Fibroblast of the aortic adventitia (primary cell): ENCODE measurements at regions not wholly inside any gene's neighbourhood (a gene's known extent, or its start where the extent isn't known, plus 50 kb on each side); places are given as distances from the start of the nearest gene placed in this dataset.

Experiments
- DNase-seq: peaks from one replicate; pipeline ENCODE4 v3.0.0-alpha.2; 2010; ENCODE audit warnings: low read depth
- H3K4me3 ChIP-seq: 2 replicates; pipeline ENCODE4 v1.5.1; 2011; ENCODE audit warnings: low read depth, mild to moderate bottlenecking, control low read depth, low read length, moderate library complexity
- TF ChIP-seq, protein P1 (sequence below): IDR thresholded peaks from 2 replicates; pipeline ENCODE4 v1.5.1; 2011; ENCODE audit warnings: mild to moderate bottlenecking, low read length, control low read depth, inconsistent platforms; ENCODE audit not compliant: insufficient read depth

DNA sequence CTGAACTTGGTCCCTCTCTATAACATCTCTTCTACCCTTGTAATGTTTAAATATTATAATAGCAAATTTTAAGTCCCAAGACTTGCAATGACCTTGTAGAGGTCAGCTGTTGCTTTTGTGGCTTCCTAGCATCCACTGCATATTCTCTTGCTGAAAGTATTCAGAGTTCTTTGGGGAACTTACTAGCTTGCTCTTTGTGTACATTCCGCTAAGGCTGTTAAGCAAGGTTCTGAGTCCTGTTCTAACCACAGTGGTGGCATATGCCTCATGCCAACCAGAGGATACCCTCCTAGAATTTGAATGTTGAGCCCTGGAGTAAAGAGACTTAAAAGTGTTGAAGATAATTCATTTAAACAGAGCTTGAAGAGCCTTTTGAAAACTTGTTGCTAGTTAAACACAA, 570.9 kb downstream of the TLE1 start:
- no peak for DNase-seq
- TF ChIP-seq, protein P1, sequence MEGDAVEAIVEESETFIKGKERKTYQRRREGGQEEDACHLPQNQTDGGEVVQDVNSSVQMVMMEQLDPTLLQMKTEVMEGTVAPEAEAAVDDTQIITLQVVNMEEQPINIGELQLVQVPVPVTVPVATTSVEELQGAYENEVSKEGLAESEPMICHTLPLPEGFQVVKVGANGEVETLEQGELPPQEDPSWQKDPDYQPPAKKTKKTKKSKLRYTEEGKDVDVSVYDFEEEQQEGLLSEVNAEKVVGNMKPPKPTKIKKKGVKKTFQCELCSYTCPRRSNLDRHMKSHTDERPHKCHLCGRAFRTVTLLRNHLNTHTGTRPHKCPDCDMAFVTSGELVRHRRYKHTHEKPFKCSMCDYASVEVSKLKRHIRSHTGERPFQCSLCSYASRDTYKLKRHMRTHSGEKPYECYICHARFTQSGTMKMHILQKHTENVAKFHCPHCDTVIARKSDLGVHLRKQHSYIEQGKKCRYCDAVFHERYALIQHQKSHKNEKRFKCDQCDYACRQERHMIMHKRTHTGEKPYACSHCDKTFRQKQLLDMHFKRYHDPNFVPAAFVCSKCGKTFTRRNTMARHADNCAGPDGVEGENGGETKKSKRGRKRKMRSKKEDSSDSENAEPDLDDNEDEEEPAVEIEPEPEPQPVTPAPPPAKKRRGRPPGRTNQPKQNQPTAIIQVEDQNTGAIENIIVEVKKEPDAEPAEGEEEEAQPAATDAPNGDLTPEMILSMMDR = no peak
- no peak overlapping the region for H3K4me3 ChIP-seq

DNA sequence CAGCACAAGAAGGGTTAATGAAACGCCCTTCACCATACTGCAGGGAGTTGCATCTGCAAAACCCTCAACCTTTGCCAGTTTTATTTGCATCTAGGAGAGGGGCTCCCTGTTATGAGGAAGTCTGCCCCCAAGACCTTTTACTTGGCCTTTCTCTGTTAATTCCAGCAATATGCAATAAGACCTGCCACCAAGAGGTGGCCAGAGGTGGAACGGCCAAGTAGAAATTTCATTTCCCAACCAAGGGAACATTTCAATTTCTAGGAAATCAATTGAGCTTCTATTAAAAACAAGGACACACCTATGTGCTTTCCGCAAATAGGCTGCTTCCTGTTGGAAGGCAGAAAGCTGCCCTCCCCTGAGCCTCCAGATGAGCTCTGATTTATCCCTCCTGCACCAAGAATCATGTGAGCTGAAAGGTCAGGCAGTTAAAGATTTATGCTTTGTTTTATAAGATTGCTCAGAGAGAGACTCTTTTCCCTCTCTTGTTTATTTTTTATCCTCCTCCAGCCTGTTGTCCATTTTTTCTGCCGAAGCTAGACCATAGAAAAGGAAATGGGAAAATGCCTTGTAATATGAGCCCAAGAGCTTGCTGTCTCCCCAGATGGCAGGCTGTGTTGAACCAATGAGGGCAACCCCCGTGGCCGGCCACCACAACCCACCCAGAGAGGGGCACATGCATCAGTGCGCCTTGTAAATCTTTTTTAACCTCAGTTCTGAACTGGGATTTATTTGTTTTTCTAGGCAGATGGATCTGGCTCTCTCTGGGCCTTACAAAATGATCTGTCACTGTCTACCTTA, 572.8 kb downstream of the TLE1 start:
- TF ChIP-seq, protein P1 = no peak
- DNase-seq = no peak
- H3K4me3 ChIP-seq = no peak overlapping the region

DNA sequence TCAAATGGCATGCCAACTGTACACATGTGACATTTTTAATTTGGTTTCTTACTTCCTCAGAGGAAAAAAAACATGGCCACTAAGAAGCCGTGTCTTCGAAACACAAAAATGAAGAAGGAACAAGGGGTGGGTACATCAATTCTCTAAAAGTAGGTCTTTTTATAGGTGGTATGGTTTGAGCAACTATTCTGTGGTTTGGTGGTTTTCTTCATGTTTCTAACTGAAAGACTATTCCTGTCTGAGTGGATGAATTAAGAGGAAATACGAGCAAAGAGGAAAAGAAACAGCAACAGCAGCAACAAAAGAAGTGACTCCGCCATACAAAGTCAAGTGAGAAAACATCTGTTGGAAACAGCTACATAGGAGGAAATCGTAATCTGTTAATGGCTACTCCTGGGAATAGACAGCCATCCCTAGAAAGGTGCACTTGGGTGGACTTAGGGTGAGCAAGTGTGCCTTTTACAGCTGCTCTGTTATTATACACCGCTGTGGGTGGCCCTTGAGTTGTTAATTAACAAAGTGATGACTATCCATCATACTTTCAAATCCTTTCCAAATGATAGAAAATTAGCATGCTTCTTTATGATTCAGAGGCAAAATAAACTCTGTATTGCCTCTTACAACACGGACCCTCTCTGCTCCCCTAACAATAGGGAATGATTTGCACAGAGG, 575.8 kb downstream of the TLE1 start:
- no peak for DNase-seq
- TF ChIP-seq, protein P1 = no peak
- H3K4me3 ChIP-seq = no peak overlapping the region

DNA sequence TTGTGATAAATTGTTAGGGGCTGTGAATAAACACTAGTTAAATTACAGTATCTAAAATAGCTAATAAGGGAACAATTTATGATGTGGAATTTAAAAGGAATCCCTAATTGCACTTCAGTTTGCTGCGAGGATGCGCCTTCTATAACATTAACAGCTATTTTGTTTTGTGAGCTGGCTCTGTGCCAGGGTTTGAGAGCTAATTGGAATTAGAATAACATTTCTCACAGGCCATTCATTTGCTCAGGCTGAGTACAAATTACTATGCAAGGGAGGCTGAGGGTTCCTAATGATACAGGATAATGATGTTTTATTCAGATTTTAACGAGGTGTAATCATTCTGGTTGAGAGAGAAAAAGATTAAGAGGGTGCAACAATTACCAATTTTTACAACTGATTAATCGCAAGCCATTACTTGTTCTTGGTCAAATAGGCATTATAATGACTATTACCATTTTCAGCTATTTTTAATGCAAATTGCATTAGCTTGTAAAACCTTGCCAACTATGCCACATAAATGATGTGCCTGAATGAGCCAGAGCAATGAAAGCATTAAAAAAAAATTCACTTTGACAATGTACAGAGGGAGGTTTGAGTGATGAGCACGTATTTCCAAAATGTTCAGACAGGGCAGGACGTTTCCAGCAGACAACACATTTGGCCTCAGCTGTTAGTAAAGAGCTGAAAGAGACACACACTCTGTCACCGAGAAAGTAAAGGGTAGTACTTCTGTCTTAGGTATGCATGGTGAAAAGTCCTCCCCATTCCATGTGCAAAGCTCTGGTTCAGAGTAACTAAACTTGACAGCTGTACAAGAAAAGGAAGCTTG, 576.5 kb downstream of the TLE1 start:
- DNase-seq = no peak
- no peak overlapping the region for H3K4me3 ChIP-seq
- TF ChIP-seq, protein P1 = no peak

DNA sequence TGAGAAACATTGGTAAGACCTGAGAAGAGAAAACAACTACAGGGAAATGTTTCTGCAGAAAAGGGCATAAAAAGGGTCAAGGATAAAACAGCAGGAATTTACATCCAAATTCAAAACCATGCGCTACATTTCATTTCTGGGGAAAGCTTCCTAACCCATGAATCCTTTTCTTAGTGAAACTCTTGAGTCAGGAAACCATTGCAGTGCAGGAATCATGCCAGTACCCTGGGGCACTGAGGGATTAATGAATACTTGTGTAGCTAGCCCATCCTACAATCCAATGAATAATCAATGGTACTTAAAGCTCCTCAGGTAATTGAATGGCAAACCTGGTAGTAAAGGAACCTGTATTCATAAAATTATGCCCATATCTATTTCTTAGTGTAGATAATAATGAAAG, 580.5 kb downstream of the TLE1 start:
- H3K4me3 ChIP-seq = no peak overlapping the region
- no peak for DNase-seq
- TF ChIP-seq, protein P1 = no peak

DNA sequence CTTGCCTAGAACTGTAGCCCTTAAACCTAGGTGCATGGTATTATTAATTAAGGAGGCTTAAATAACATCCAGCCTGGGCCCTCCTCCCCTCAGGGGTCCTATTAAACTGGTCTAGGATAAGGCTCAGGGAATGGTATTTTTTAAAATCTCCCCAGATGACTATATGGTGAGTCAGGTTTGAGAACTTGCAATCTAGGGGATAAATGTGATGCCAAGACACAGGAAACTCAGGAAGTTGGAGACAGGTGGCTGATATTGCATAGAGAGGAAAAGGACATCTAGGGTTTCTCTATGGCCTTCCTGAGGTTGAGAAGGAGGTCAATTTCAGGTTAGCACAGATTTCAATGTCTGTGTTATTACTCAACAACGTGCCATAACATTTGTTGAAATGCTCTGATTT, 581.0 kb downstream of the TLE1 start:
- no peak overlapping the region for H3K4me3 ChIP-seq
- DNase-seq = no peak

More for the DNA sequence above, 581.0 kb downstream of the TLE1 start:
- TF ChIP-seq, protein P1 = no peak
